Femur (tissue), 1 donor: ENCODE measurements at regions not wholly inside any gene's neighbourhood (a gene's known extent, or its start where the extent isn't known, plus 50 kb on each side); places are given as distances from the start of the nearest gene placed in this dataset.

Experiments used
- DNase-seq: peaks from one replicate; pipeline ENCODE4 v3.0.0-alpha.2; 2017

- no peak for DNase-seq
Observed at GRCh38 chr1:91092503-91092902, 70.7 kb upstream of the ZNF644 start.

- no peak for DNase-seq
Observed at GRCh38 chr1:91091812-91092211, 70.0 kb upstream of the ZNF644 start.

- DNase-seq: no peak
Observed at GRCh38 chr1:91080650-91081049, 58.8 kb upstream of the ZNF644 start.

- no peak for DNase-seq
Observed at GRCh38 chr1:91078859-91079258, 57.0 kb upstream of the ZNF644 start.

GRCh38 chr1:91076834-91077233 is 55.0 kb upstream of the ZNF644 start:
- DNase-seq: no peak

GRCh38 chr1:91075233-91076135 is 53.6 kb upstream of the ZNF644 start:
- DNase-seq: no peak

GRCh38 chr1:91073299-91073698 is 51.5 kb upstream of the ZNF644 start:
- DNase-seq: no peak

GRCh38 chr1:91071838-91072237 is 50.0 kb upstream of the ZNF644 start:
- no peak for DNase-seq
